HG03520 (cell line): ENCODE measurements at regions not wholly inside any gene's neighbourhood (a gene's known extent, or its start where the extent isn't known, plus 50 kb on each side); places are given as distances from the start of the nearest gene placed in this dataset.
"Not testable (repeated sequence)": the region's sequence is repeated elsewhere in the genome, so short reads cannot be mapped to it uniquely, and the experiment has no call there.

Source experiments
- ATAC-seq: cut with Tn5 transposase; IDR thresholded peaks from one replicate; pipeline ENCODE4 v1.9.1; 2021; ENCODE audit warnings: mild to moderate bottlenecking, moderate library complexity; ENCODE audit not compliant: unreplicated experiment

DNA sequence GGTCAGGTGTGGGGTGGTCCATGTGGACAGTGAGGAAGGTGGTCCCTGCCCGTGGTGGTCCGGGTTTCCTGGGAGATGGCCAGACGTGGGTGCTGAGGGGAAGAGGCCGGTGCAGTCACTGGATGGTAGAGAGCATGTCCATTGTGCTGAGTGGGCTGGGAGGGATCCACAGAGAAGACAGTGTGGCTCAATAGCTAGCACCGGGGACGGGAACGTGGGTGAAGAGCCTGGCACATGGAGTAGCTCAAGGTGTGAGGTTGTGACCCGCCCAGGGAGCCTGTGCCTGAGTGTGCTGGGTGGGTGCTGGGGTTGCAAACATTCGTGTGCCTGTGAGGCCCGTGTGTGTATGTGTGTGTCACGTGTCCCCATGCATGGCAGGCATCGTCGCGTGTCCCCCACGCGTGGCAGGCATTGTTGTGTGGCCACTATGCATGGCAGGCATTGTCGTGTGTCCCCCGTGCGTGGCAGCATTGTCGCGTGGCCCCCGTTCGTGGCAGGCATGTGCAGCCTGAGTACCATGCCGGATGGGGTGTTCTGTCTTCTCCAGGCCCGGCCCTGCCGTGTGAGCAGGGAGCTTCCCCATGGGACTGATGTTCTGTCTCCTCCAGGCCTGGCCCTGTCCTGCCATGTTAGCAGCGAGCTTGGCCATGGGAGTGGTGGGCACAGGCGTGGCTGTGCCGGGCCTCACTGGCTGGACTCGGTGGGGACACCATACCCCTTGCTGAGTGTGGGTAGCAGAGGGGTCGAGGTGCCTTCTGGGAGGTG, 205.0 kb downstream of the TMEM121 start:
- not testable (repeated sequence) for ATAC-seq

DNA sequence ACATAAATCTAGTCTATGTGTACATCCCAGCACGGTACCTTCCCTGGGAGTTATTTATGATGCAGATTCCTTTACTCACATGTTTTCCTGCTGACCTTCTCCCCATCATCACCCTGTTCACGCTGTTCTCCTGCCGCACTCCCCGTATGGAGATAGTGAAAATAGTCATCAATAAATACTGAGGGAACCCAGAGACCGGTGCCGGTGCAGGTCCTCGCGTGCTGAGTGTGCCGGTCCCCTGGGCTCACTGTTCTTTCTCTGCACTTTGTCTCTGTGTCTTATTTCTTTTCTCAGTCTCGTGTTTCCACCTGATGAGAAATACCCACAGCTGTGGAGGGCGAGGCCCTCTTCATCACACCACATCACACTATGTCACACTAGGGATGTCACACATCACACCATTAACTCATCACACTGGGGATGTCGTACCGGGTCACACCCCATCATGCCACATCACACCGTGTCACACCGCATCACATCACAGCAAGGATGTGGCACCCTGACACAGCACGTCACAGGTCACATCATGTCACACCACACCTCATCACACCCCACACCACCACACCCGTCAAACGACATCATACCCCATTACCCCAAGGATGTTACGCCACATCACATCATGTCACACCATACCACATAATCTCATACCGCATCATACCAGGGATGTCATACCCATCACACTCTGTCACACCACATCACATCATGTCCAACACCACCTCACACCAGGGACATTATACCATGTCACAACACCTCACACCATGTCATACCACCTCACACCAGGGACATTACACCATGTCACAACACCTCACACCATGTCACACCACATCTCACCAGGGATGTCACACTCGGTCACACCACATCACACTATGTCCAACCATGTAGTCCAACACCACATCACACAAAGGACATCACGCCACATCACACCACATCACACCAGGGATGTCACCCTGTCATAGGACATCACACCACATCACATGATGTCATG, 207.0 kb downstream of the TMEM121 start:
- ATAC-seq = no peak

DNA sequence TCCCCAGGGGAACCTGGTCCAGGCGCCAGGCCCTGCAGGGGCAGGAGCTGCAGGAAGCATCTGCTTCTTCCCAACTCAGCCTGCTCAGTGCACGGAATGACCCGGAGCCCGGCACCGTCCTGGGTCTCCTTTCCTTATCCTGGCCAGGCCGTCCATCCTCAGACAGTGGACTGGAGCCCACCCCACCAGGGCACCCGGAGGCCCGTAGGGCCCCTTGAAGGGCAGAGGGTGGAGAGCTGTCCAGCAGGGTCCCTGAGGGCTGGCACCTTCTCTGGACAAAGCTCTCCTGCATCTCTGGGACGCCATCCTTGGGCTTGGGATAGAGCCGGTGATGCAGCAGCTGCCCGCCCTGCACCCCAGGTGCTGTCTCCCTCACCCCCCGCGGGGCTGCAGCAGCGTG, 207.9 kb downstream of the TMEM121 start:
- ATAC-seq = not testable (repeated sequence)

GRCh38 chr14:105736331-105736730, 209.9 kb downstream of the TMEM121 start:
- not testable (repeated sequence) for ATAC-seq

DNA sequence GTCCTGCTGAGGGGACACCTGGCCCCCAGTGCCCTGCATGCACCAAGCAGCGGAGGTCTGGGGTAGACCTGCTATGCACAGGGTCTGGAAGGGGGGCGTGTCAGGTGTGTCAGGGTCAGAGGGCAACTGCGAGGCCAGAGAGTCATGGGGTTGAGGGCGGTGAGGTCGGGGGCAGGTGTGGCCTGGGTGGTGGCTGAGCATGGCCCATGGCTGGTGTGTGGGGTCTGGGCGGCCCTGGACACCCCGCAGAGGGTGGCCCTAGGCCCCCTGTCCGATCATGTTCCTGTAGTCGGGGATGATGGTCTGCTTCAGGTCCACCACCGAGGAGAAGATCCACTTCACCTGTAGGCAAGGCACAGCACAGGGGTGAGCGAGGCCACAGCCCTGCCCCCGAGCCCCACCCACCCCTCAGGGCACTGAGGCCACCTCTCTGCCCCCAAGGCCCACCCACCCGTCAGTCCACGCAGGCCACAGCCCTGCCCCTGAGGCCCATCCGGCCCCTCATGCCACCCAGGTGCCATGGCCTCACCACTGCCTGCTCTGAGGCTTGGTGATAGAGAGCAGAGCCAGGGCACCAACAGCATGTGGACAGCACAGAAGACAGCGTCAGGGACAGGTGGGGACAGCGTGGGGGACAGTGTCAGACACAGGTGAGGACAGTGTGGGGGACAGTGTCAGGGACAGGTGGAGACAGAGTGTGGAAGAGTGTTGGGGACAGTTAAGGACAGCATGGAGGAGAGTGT, 211.3 kb downstream of the TMEM121 start:
- no peak for ATAC-seq

DNA sequence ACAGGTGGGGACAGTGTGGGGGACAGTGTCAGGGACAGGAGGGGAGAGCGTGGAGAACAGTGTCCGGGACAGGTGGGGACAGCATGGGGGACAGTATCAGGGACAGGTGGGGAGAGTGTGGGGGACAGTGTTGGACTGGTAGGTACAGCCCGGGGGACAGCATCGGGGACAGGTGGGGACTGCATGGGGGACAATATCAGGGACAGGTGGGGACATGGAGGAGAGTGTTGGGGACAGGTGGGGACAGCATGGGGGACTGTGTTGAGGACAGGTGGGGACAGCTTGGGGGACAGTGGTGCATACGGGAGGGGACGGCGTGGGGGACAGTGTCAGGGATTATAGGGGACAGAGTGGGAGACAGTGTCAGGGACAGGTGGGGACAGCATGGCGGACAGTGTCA, 212.3 kb downstream of the TMEM121 start:
- ATAC-seq = no peak

GRCh38 chr14:105739331-105740102, 213.1 kb downstream of the TMEM121 start:
- no peak for ATAC-seq

GRCh38 chr14:105740272-105740671, 213.9 kb downstream of the TMEM121 start:
- not testable (repeated sequence) for ATAC-seq

- ATAC-seq = not testable (repeated sequence)
These were observed 214.6 kb downstream of the TMEM121 start for GRCh38 chr14:105740961-105741360.

DNA sequence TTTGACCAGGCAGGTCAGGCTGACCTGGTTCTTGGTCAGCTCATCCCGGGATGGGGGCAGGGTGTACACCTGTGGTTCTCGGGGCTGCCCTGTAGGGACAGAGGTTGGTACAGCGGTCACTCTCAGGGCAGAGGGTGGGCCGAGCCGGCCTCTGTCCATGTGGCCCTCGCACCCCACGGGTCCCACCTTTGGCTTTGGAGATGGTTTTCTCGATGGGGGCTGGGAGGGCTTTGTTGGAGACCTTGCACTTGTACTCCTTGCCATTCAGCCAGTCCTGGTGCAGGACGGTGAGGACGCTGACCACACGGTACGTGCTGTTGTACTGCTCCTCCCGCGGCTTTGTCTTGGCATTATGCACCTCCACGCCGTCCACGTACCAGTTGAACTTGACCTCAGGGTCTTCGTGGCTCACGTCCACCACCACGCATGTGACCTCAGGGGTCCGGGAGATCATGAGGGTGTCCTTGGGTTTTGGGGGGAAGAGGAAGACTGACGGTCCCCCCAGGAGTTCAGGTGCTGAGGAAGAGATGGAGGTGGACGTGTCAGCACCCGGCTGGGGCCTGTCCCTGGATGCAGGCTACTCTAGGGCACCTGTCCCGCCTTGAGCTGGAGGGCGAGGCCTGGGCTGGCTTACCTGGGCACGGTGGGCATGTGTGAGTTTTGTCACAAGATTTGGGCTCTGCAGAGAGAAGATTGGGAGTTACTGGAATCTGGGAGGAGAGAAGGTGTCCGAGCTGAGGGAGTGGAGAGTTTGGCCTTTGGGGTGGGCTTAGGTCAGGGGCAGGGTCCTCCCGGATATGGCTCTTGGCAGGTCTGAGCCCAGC, 215.5 kb downstream of the TMEM121 start:
- not testable (repeated sequence) for ATAC-seq

DNA sequence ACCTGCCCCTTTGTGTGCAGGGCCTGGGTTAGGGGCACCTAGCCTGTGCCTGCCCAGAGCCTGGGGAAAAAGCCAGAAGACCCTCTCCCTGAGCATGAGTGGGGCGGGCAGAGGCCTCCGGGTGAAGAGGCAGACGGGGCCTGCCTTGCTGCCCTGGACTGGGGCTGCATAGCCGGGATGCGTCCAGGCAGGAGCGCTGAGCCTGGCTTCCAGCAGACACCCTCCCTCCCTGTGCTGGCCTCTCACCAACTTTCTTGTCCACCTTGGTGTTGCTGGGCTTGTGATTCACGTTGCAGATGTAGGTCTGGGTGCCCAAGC, 216.1 kb downstream of the TMEM121 start:
- ATAC-seq = no peak

DNA sequence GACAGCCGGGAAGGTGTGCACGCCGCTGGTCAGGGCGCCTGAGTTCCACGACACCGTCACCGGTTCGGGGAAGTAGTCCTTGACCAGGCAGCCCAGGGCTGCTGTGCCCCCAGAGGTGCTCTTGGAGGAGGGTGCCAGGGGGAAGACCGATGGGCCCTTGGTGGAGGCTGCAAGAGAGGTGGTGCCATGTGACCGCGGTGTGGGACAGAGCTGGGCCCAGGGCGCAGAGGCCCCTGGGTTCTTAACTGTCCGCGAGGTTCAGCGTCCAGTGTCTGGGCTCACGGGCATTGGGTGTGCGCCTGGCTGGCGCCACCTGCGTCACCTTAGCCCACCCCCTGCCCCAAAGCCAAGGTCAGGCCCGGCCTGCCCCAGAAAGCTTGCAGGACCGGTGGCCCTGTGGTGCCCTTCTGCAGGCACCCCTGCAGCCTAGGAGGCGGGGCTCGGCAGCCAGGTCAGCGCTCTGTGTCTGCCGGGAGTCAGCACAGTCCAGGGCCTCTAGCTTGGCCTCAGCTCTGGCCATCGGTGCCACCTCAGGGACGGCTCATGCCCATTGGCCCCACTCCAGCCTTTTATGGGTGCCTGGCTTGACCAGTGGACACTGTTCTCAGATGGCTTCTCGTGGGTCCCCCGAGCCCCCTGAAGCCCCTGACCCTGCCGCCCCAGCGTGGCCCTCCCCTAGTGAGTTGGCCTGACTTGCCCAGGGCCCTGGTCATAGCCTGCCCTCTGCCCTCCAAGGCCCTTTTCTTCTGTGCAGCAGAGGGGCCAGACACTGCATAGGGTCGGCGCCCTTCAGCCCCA, 216.7 kb downstream of the TMEM121 start:
- ATAC-seq = not testable (repeated sequence)

DNA sequence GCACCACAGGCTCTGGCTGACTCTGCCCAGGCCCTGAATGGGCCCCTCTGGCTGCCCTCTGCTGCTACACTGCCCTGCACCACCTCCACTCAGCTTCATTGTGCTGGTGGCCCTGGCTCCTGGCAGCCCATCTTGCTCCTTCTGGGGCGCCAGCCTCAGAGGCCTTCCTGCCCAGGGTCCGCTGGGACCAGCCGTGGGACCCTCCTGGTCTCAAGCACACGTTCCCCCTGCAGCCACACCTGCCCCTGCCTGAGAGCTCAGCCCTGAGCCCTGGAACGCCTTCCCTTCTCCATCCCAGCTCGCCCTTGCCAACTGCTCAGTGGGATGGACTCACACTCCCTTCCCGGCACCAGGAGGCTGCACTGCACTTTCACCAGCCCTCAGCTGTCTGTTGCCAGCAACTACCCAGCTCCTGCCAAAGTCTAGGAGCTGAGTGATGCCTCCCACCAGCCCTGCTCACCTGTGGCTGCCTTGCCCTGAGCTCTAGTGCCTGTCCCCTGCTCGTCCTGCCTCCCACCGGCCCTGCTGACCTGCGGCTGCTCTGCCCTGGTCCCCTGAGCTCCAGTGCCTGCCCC, 217.9 kb downstream of the TMEM121 start:
- not testable (repeated sequence) for ATAC-seq

DNA sequence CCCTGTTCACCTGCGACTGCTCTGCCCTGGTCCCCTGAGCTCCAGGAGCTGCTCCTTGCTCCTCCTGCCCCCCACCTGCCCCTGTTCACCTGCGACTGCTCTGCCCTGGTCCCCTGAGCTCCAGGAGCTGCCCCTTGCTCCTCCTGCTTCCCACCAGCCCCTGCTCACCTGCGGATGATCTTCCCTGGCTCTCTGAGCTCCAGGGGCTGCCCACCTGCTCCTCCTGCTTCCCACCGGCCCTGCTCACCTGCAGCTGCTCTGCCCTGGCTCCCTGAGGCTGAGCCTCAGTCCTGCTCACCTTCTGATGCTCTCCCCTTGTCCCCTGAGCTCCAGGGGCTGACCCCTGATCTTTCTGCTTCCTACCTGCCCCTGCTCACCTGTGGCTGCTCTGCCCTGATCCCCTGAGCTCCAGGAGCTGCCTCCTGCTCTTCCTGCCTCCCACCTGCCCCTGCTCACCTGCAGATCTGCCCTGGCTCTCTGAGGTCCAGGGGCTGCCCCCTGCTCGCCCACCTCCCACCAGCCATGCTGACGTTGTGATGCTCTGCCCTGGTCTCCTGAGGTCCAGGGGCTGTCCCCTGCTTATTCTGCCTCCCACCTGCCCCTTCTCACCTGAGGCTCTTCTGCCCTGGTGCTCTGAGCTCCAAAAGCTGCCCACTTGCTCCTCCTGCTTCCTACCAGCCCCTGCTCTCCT, 219.2 kb downstream of the TMEM121 start:
- no peak for ATAC-seq

DNA sequence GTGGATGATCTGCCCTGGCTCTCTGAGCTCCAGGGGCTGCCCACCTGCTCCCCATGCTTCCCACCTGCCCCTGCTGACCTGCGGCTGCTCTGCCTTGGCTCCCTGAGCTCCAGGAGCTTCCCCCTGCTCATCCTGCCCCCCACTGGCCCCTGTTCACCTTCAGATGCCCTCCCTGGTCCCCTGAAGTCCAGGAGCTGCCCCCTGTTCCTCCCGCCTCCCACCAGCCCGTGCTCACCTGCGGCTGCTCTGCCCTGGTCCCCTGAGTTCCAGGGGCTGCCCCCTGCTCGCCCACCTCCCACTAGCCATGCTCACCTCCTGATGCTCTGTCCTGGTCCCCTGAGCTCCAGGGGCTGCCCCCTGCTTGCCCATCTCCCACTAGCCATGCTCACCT, 219.7 kb downstream of the TMEM121 start:
- ATAC-seq = no peak

DNA sequence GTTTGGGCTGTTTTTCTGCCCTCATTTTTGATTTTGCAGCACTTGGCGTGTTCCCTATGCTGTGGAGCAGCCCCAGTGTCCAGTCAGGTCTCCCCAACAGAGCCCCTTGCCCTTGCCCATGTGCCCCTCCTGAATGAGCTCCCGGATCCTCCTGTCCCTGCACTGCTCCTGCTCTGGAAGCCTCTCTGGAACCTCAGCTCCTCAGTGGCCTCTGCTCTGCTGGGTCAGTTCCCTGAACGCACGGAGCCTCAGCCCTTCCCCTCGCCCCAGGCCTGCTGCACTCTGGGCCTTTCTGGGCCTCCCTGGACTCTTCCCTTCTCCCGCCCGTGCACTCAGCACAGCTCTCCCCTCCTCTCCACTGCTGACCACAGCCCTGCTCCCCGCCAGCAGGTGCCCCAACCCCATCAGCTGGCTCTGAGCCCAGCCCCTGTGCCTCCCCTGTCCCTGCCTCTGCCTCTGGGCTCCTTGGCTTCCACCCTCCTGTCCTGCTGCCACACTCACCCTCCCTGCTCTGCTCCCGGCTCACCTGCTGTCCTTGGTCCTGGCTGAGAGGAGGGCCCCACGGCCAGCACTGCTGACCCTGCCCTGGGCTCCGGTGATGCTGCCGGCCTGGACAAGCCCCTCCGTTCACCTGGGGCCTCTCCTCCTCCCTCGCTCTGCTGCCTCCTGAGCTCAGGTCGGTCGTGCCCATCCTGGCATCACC, 220.6 kb downstream of the TMEM121 start:
- not testable (repeated sequence) for ATAC-seq

DNA sequence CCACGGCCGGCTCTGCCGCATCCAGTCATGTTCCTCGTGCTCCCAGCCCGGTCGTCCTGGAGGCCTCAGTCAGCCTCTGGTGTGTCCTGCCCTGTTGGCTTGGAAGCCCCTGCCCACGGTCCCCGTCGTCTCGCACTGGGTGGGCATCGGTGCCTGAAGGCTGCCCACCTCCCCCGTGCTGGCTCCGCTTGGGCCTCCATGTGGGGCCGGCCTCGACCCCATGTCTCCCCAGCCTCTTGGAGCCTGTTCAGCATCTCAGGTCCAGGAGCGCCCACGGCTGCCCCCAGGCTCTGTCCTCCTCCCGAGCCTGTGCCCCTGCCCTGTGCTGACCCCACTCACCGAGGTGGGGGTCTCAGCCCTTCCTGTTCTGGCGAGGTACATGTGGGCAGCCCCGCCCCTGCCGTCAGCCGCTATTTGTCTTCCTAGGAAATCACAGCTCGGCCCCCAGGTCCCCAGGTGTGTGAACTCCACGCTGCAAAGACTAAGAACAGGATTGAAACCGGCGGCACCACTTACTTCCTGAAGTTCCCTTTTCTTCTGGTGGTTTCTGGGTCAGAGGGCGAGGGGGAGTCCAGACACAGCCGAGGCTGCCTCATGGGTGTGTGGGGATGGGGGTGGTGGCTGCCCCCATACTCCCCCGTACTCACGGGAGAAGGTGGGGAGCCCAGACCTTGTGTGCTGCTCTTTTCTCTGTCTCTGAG, 221.3 kb downstream of the TMEM121 start:
- not testable (repeated sequence) for ATAC-seq
